CD14-positive monocyte (primary cell): ENCODE measurements at regions not wholly inside any gene's neighbourhood (a gene's known extent, or its start where the extent isn't known, plus 50 kb on each side); places are given as distances from the start of the nearest gene placed in this dataset.

Experiments
- DNase-seq, 3 donors: peaks; one replicate each; pipeline ENCODE4 v3.0.0-alpha.2; 2011 to 2022
- H2AFZ ChIP-seq: 2 replicates; pipeline ENCODE4 v1.6.0; 2012; ENCODE audit warnings: mild to moderate bottlenecking, low read depth, low read length, inconsistent platforms; ENCODE audit not compliant: insufficient read depth, poor library complexity, severe bottlenecking
- H3K27ac ChIP-seq, 2 donors: 1 replicate in 1 of 2; 2 replicates in 1 of 2; pipeline ENCODE4 v1.5.1; 2012 to 2013; ENCODE audit warnings: low read length in 2 of 2, control low read depth in 1 of 2, inconsistent platforms in 1 of 2, low read depth in 1 of 2, mild to moderate bottlenecking in 1 of 2
- H3K27me3 ChIP-seq, 2 donors: one replicate each; pipeline versions ENCODE4 v1.6.0 to v1.6.1; 2011 to 2013; ENCODE audit warnings: low read length in 2 of 2; ENCODE audit not compliant: control insufficient read depth in 2 of 2, insufficient read depth in 2 of 2
- H3K36me3 ChIP-seq, 2 donors: replicated peaks in 1 of 2; 1 replicate in 1 of 2; 2 replicates in 1 of 2; pipeline versions ENCODE4 v1.5.1 to v1.6.1; 2012 to 2013; ENCODE audit warnings: low read length in 2 of 2, control low read depth in 1 of 2, inconsistent platforms in 1 of 2, mild to moderate bottlenecking in 1 of 2; ENCODE audit not compliant: insufficient read depth in 2 of 2, control insufficient read depth in 1 of 2
- H3K4me1 ChIP-seq, 2 donors: 1 replicate in 1 of 2; 2 replicates in 1 of 2; pipeline versions ENCODE4 v1.5.1 to v1.6.1; 2012 to 2013; ENCODE audit warnings: low read length in 2 of 2, control low read depth in 1 of 2, inconsistent platforms in 1 of 2, mild to moderate bottlenecking in 1 of 2, moderate library complexity in 1 of 2; ENCODE audit not compliant: insufficient read depth in 2 of 2, control insufficient read depth in 1 of 2
- H3K4me2 ChIP-seq: replicated peaks from 2 replicates; pipeline ENCODE3; 2012; ENCODE audit warnings: low read length, moderate library complexity, mild to moderate bottlenecking; ENCODE audit not compliant: poor library complexity, severe bottlenecking; ENCODE audit errors: extremely low read depth
- H3K4me3 ChIP-seq, 3 experiments: fragments of 200-600 bp in 1 of 3; sonication (generic) in 1 of 3; replicated peaks in 1 of 3; 1 replicate in 2 of 3; 2 replicates in 1 of 3; pipeline ENCODE4 v1.5.1; 2011 to 2013; ENCODE audit warnings: low read length in 3 of 3, mild to moderate bottlenecking in 3 of 3, control low read depth in 2 of 3, low read depth in 2 of 3, inconsistent platforms in 1 of 3, moderate library complexity in 1 of 3
- H3K79me2 ChIP-seq: 2 replicates; pipeline ENCODE4 v1.6.0; 2012; ENCODE audit warnings: mild to moderate bottlenecking, control low read depth, inconsistent platforms, low read length, moderate library complexity; ENCODE audit not compliant: insufficient read depth
- H3K9ac ChIP-seq: 2 replicates; pipeline ENCODE4 v1.6.0; 2017; ENCODE audit warnings: low read length, mild to moderate bottlenecking; ENCODE audit not compliant: insufficient read depth, poor library complexity, severe bottlenecking
- H3K9me3 ChIP-seq, 2 donors: replicated peaks in 1 of 2; 1 replicate in 1 of 2; 2 replicates in 1 of 2; pipeline versions ENCODE4 v1.5.1 to v1.6.1; 2012 to 2013; ENCODE audit warnings: low read length in 2 of 2, control low read depth in 1 of 2; ENCODE audit not compliant: control insufficient read depth in 1 of 2, insufficient read depth in 1 of 2
- H4K20me1 ChIP-seq: 2 replicates; pipeline ENCODE4 v1.6.0; 2012; ENCODE audit warnings: mild to moderate bottlenecking, low read length, control low read depth, moderate library complexity; ENCODE audit not compliant: insufficient read depth
- H3K27ac Mint-ChIP-seq, 7 donors: one replicate each; pipeline ENCODE4 v1.8.0; 2020; ENCODE audit warnings: mild to moderate bottlenecking in 7 of 7, mixed read lengths in 7 of 7, moderate library complexity in 6 of 7, inconsistent platforms in 2 of 7
- H3K27me3 Mint-ChIP-seq, 3 donors: one replicate each; pipeline ENCODE4 v1.8.0; 2021 to 2022; ENCODE audit warnings: low read depth in 3 of 3, mild to moderate bottlenecking in 3 of 3, mixed read lengths in 3 of 3, moderate library complexity in 3 of 3, inconsistent platforms in 1 of 3
- H3K36me3 Mint-ChIP-seq, 2 donors: one replicate each; pipeline ENCODE4 v1.8.0; 2020; ENCODE audit warnings: mixed read lengths in 2 of 2, inconsistent platforms in 1 of 2, mild to moderate bottlenecking in 1 of 2
- H3K4me1 Mint-ChIP-seq: one replicate; pipeline ENCODE4 v1.8.0; 2020; ENCODE audit warnings: mild to moderate bottlenecking, mixed read lengths
- H3K4me3 Mint-ChIP-seq, 2 donors: one replicate each; pipeline ENCODE4 v1.8.0; 2020; ENCODE audit warnings: mild to moderate bottlenecking in 2 of 2, mixed read lengths in 2 of 2, moderate library complexity in 1 of 2
- H3K9me3 Mint-ChIP-seq, 7 donors: one replicate each; pipeline ENCODE4 v1.8.0; 2020 to 2022; ENCODE audit warnings: mixed read lengths in 7 of 7, mild to moderate bottlenecking in 6 of 7, moderate library complexity in 6 of 7, inconsistent platforms in 2 of 7
- CTCF ChIP-seq: fragments of 200-600 bp; IDR thresholded peaks from one replicate; pipeline ENCODE4 v1.8.0; 2022; ENCODE audit warnings: antibody characterized with exemption, mild to moderate bottlenecking
- WGBS: methylation state at CpG from one replicate; pipeline ENCODE4 v1.1.5; 2013; ENCODE audit warnings: missing lambda C conversion rate; ENCODE audit not compliant: insufficient coverage; 5-methylcytosine and 5-hydroxymethylcytosine counted together
- intact Hi-C, 2 donors: fragments of 100-400 bp; cut with micrococcal nuclease; formaldehyde crosslinking; loops; one replicate each; pipeline versions ENCODE4 v1.15.0 to v1.15.1; 2023

- Histone ChIP-seq H3K4me2 (no peak overlapping the region), H3K36me3 (no peaks in the 10 kb centered on the region), H3K9ac (no peak overlapping the region), H3K79me2 (no peaks in the 10 kb centered on the region), H3K9me3 (peaks cover 0 to 4% of the 10 kb centered on the region in 2 donors), H3K27me3 (no peaks in the 10 kb centered on the region), H3K4me3 (no peak overlapping the region), H2AFZ (no peak overlapping the region), H4K20me1 (no peaks in the 10 kb centered on the region), H3K4me1 (no peaks in the 10 kb centered on the region), H3K27ac (no peak overlapping the region)
- no peaks in the 10 kb centered on the region for H3K36me3 Mint-ChIP-seq
- DNase-seq, result no peak
- no CpG with 5 or more reads among the region's 2 CpGs for WGBS
- H3K27ac Mint-ChIP-seq, result no peak overlapping the region
- peaks cover 4 to 16% (median 6%) of the 10 kb centered on the region in 7 donors for H3K9me3 Mint-ChIP-seq
- intact Hi-C loops, result no loop called here
- H3K4me3 Mint-ChIP-seq, result no peak overlapping the region
- no peaks in the 10 kb centered on the region for H3K4me1 Mint-ChIP-seq
- TF ChIP-seq CTCF, result no peak
- H3K27me3 Mint-ChIP-seq, result peaks cover 0 to 6% (median 1%) of the 10 kb centered on the region in 3 donors
These were observed 1218.7 kb downstream of the VRK1 start for GRCh38 chr14:98015921-98016320.

DNA sequence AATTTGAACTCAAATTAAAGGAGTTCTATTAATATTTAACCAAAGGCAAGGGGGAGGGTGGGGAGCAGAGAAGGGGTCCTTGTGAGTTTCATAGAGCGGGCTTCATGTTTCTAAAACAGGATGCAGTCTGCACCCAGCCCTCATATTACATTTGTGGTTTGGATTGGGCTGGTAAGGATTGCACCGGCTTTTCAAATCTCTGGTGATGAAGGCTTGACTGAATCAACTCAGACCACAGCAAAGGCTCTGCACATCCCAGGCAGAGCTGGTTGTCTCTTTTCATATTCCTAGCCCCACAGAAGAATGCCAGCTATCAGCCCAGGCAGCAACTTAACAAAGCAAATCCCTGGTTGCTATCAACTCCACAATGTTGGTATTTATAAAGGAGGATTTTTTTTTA, 1221.4 kb downstream of the VRK1 start:
- no peaks in the 10 kb centered on the region for H3K4me1 ChIP-seq
- intact Hi-C loops, result no loop called here
- no peak overlapping the region for H3K9ac ChIP-seq
- no peaks in the 10 kb centered on the region for H3K4me1 Mint-ChIP-seq
- H3K27me3 ChIP-seq, result no peaks in the 10 kb centered on the region
- H3K4me3 ChIP-seq, result no peak overlapping the region
- H3K27me3 Mint-ChIP-seq, result peaks cover 0 to 8% (median 3%) of the 10 kb centered on the region in 3 donors
- no peak overlapping the region for H2AFZ ChIP-seq
- no peaks in the 10 kb centered on the region for H3K36me3 Mint-ChIP-seq
- TF ChIP-seq CTCF, result no peak
- no peaks in the 10 kb centered on the region for H3K79me2 ChIP-seq
- H3K27ac ChIP-seq, result no peak overlapping the region
- H4K20me1 ChIP-seq, result no peaks in the 10 kb centered on the region
- H3K4me2 ChIP-seq, result no peak overlapping the region
- H3K9me3 ChIP-seq, result peaks cover 0 to 4% of the 10 kb centered on the region in 2 donors
- no peak overlapping the region for H3K4me3 Mint-ChIP-seq
- no CpG with 5 or more reads among the region's 2 CpGs for WGBS
- no peaks in the 10 kb centered on the region for H3K36me3 ChIP-seq
- DNase-seq, result no peak
- no peak overlapping the region for H3K27ac Mint-ChIP-seq
- H3K9me3 Mint-ChIP-seq, result peaks cover 2 to 16% (median 6%) of the 10 kb centered on the region in 7 donors
